H1 (cell line): ENCODE measurements at regions not wholly inside any gene's neighbourhood (a gene's known extent, or its start where the extent isn't known, plus 50 kb on each side); places are given as distances from the start of the nearest gene placed in this dataset.

Experiments
- CBX5 ChIP-seq: fragments of 300-800, 300-1000 bp; sonication (generic); IDR thresholded peaks from 2 replicates; pipeline ENCODE4 v1.7.1; 2016; ENCODE audit warnings: antibody characterized with exemption, low read length, low read depth
- CEBPB ChIP-seq: IDR thresholded peaks from 2 replicates; pipeline ENCODE4 v1.6.1; 2012; ENCODE audit warnings: low read depth, low read length
- EGR1 ChIP-seq: IDR thresholded peaks from 2 replicates; pipeline ENCODE4 v1.6.1; 2011; ENCODE audit warnings: low read depth, low read length, borderline replicate concordance
- EZH2 ChIP-seq: fragments of 200-600 bp; sonication (generic); IDR thresholded peaks from 2 replicates; pipeline ENCODE4 v1.7.1; 2012; ENCODE audit warnings: low read depth, mild to moderate bottlenecking, moderate library complexity, low read length, inconsistent platforms; ENCODE audit not compliant: severe bottlenecking
- FOSL1 ChIP-seq: IDR thresholded peaks from 2 replicates; pipeline ENCODE4 v1.6.1; 2011; ENCODE audit warnings: mild to moderate bottlenecking, low read depth, low read length, moderate library complexity; ENCODE audit not compliant: insufficient read depth
- JUN ChIP-seq: IDR thresholded peaks from 2 replicates; pipeline ENCODE4 v1.6.1; 2011; ENCODE audit warnings: low read depth, mild to moderate bottlenecking, improper control_type of control experiment, low read length
- MAX ChIP-seq: IDR thresholded peaks from 2 replicates; pipeline ENCODE4 v1.6.1; 2012; ENCODE audit warnings: inconsistent platforms
- PHF8 ChIP-seq: fragments of 200-600 bp; sonication (generic); conservative IDR thresholded peaks from 2 replicates; pipeline ENCODE4 v1.7.1; 2012; ENCODE audit warnings: low read depth, mild to moderate bottlenecking, inconsistent platforms, low read length, moderate library complexity
- RBBP5 ChIP-seq: IDR thresholded peaks from 2 replicates; pipeline ENCODE4 v1.7.1; 2012; ENCODE audit warnings: low read depth, mild to moderate bottlenecking, inconsistent platforms, low read length, moderate library complexity, borderline replicate concordance
- RFX5 ChIP-seq: IDR thresholded peaks from 2 replicates; pipeline ENCODE4 v1.6.1; 2011; ENCODE audit warnings: low read depth, low read length, improper control_type of control experiment, borderline replicate concordance
- SRF ChIP-seq: IDR thresholded peaks from 2 replicates; pipeline ENCODE4 v1.6.1; 2011; ENCODE audit warnings: mild to moderate bottlenecking, low read depth, low read length, moderate library complexity
- TAF7 ChIP-seq: optimal IDR thresholded peaks from 2 replicates; pipeline ENCODE3; 2011; ENCODE audit warnings: low read depth, mild to moderate bottlenecking, inconsistent platforms, low read length, moderate library complexity, borderline replicate concordance
- TCF12 ChIP-seq: IDR thresholded peaks from 2 replicates; pipeline ENCODE4 v1.6.1; 2011; ENCODE audit warnings: low read depth, mild to moderate bottlenecking, low read length

GRCh38 chr7:156585025-156585648 is 55.4 kb upstream of the RNF32 start (continued):
- TF ChIP-seq TAF7 (no peak), SRF (no peak), FOSL1 (no peak), RFX5 (no peak), CEBPB (no peak), JUN (no peak), TCF12 (0 out of 2 replicates have a peak, but pooled peaks have one; percentile 30), EZH2 (no peak), CBX5 (no peak), MAX (no peak), PHF8 (no peak), RBBP5 (no peak), EGR1 (no peak)
